Osteoblast (primary cell): ENCODE measurements at regions not wholly inside any gene's neighbourhood (a gene's known extent, or its start where the extent isn't known, plus 50 kb on each side); places are given as distances from the start of the nearest gene placed in this dataset.

ENCODE experiments used
- DNase-seq: peaks from one replicate; pipeline ENCODE4 v3.0.0; 2011; ENCODE audit warnings: low spot score, mixed read lengths; ENCODE audit not compliant: insufficient read length; ENCODE audit errors: missing footprints
- H2AFZ ChIP-seq: 2 replicates; pipeline ENCODE4 v1.6.0; 2011; ENCODE audit warnings: mild to moderate bottlenecking, low read length
- H3K27ac ChIP-seq: 2 replicates; pipeline ENCODE4 v1.5.1; 2011; ENCODE audit warnings: mild to moderate bottlenecking, low read depth, low read length, moderate library complexity
- H3K27me3 ChIP-seq: 2 replicates; pipeline ENCODE4 v1.6.0; 2012; ENCODE audit warnings: mild to moderate bottlenecking, control low read depth, inconsistent platforms, low read length, moderate library complexity; ENCODE audit not compliant: insufficient read depth
- H3K36me3 ChIP-seq: 2 replicates; pipeline ENCODE4 v1.5.1; 2011; ENCODE audit warnings: mild to moderate bottlenecking, low read length, control low read depth, moderate library complexity; ENCODE audit not compliant: insufficient read depth
- H3K4me1 ChIP-seq: 2 replicates; pipeline ENCODE4 v1.5.1; 2011; ENCODE audit warnings: mild to moderate bottlenecking, low read length, control low read depth, moderate library complexity; ENCODE audit not compliant: insufficient read depth
- H3K4me2 ChIP-seq: 2 replicates; pipeline ENCODE4 v1.6.0; 2011; ENCODE audit warnings: mild to moderate bottlenecking, low read length; ENCODE audit not compliant: insufficient read depth
- H3K4me3 ChIP-seq: fragments of 200-600 bp; sonication (generic); 3 replicates; pipeline ENCODE4 v1.5.1; 2012; ENCODE audit warnings: mild to moderate bottlenecking, low read length, inconsistent platforms; ENCODE audit not compliant: insufficient read depth
- H3K79me2 ChIP-seq: 2 replicates; pipeline ENCODE4 v1.6.0; 2012; ENCODE audit warnings: mild to moderate bottlenecking, low read length, control low read depth, inconsistent platforms; ENCODE audit not compliant: insufficient read depth
- H3K9me3 ChIP-seq: 2 replicates; pipeline ENCODE4 v1.5.1; 2011; ENCODE audit warnings: low read depth, low read length, control low read depth
- H4K20me1 ChIP-seq: 2 replicates; pipeline ENCODE4 v1.6.0; 2012; ENCODE audit warnings: mild to moderate bottlenecking, low read length, control low read depth; ENCODE audit not compliant: insufficient read depth
- CTCF ChIP-seq: IDR thresholded peaks from 2 replicates; pipeline ENCODE4 v1.5.1; 2011; ENCODE audit warnings: mild to moderate bottlenecking, low read depth, low read length, moderate library complexity; ENCODE audit errors: extremely low read depth

- no peaks in the 10 kb centered on the region for H3K9me3 ChIP-seq
- no peak overlapping the region for H2AFZ ChIP-seq
- DNase-seq: no peak
- no peaks in the 10 kb centered on the region for H4K20me1 ChIP-seq
- no peak overlapping the region for H3K4me2 ChIP-seq
- no peak overlapping the region for H3K4me3 ChIP-seq
- TF ChIP-seq CTCF: no peak
- H3K27ac ChIP-seq: no peak overlapping the region
- no peaks in the 10 kb centered on the region for H3K27me3 ChIP-seq
- no peaks in the 10 kb centered on the region for H3K79me2 ChIP-seq
- no peaks in the 10 kb centered on the region for H3K4me1 ChIP-seq
- no peaks in the 10 kb centered on the region for H3K36me3 ChIP-seq
Measured at GRCh38 chr5:88951457-88951856, 68.5 kb upstream of the MEF2C start.

GRCh38 chr5:88948746-88949600 is 66.0 kb upstream of the MEF2C start:
- no peak overlapping the region for H3K27ac ChIP-seq
- no peaks in the 10 kb centered on the region for H3K79me2 ChIP-seq
- H3K9me3 ChIP-seq: no peaks in the 10 kb centered on the region
- no peaks in the 10 kb centered on the region for H4K20me1 ChIP-seq
- H2AFZ ChIP-seq: no peak overlapping the region
- no peak overlapping the region for H3K4me2 ChIP-seq
- TF ChIP-seq CTCF: no peak
- H3K4me1 ChIP-seq: peaks cover 3% of the 10 kb centered on the region
- H3K36me3 ChIP-seq: no peaks in the 10 kb centered on the region
- H3K4me3 ChIP-seq: no peak overlapping the region
- no peaks in the 10 kb centered on the region for H3K27me3 ChIP-seq
- DNase-seq: no peak

- TF ChIP-seq CTCF: no peak
- no peak for DNase-seq
- H3K4me2 ChIP-seq: no peak overlapping the region
Measured at GRCh38 chr5:88944751-88945531, 62.0 kb upstream of the MEF2C start.

DNA sequence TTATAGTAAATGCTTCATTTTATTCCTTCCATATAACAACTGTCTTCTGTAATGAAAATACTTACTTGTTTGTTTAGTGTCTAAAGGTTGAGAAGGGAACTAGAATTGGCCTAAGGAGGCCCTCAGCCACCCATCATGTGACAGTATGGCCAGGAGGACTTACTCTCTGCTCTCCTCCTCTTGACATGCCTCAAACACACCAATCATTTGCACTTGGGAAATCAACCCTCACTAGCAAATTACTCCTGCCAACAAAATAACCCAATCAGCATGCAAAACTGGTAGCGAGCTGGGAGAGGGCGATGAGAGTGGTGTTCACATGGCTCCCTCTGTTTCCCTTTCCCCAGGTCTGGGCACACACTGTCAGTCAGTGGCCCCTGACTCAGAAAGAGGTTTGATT is 58.6 kb upstream of the MEF2C start:
- Histone ChIP-seq H3K9me3 (no peaks in the 10 kb centered on the region), H3K79me2 (no peaks in the 10 kb centered on the region), H2AFZ (no peak overlapping the region), H3K4me2 (no peak overlapping the region), H3K27ac (no peak overlapping the region), H3K4me3 (no peak overlapping the region), H3K27me3 (no peaks in the 10 kb centered on the region), H4K20me1 (no peaks in the 10 kb centered on the region), H3K4me1 (peaks cover 16% of the 10 kb centered on the region), H3K36me3 (no peaks in the 10 kb centered on the region)
- DNase-seq: no peak
- no peak for TF ChIP-seq CTCF

More at GRCh38 chr5:88944751-88945531, 62.0 kb upstream of the MEF2C start:
- no peaks in the 10 kb centered on the region for H3K79me2 ChIP-seq
- no peaks in the 10 kb centered on the region for H4K20me1 ChIP-seq
- H3K27ac ChIP-seq: no peak overlapping the region
- no peaks in the 10 kb centered on the region for H3K36me3 ChIP-seq
- H3K4me1 ChIP-seq: peaks cover 16% of the 10 kb centered on the region
- H3K27me3 ChIP-seq: no peaks in the 10 kb centered on the region
- no peaks in the 10 kb centered on the region for H3K9me3 ChIP-seq
- no peak overlapping the region for H2AFZ ChIP-seq
- H3K4me3 ChIP-seq: no peak overlapping the region
